K562 (cell line): ENCODE measurements at regions not wholly inside any gene's neighbourhood (a gene's known extent, or its start where the extent isn't known, plus 50 kb on each side); places are given as distances from the start of the nearest gene placed in this dataset.

Source experiments
- ATAC-seq: fragments of 200-7000 bp; cut with Tn5 transposase; 3 replicates; pipeline ENCODE4 v1.9.1; 2020; ENCODE audit warnings: moderate library complexity
- BruUV-seq: library from RNA; stranded (reverse); fragments of 400-500 nt; replicated peaks from 2 replicates; lab custom pipeline; 2021; lab: Mats Ljungman, UMichigan
- CTCF ChIA-PET: fragments of 300-600 bp; formaldehyde crosslinking; extraction: SDS; loops from one replicate; lab custom pipeline; 2021; ENCODE audit warnings: low intra/inter-chr PET ratio; lab: Yijun Ruan, JAX
- POLR2A ChIA-PET: fragments of 300-600, 350-650 bp; sonication (Branson Sonifier 250); formaldehyde crosslinking; extraction: SDS; loops from one replicate; lab custom pipeline; 2021; ENCODE audit warnings: antibody characterized with exemption, inconsistent platforms; lab: Yijun Ruan, JAX
- DNase-seq, 4 experiments: peaks; one replicate each; pipeline versions ENCODE4 v3.0.0 to v3.0.0-alpha.2; 2011 to 2018; ENCODE audit warnings: low spot score in 3 of 4, mixed read lengths in 3 of 4; ENCODE audit errors: extremely low read depth in 1 of 4
- FAIRE-seq: peaks from 2 replicates; lab custom pipeline; 2011; peaks lifted over from hg19 to GRCh38; lab: Jason Lieb, UNC
- H2AFZ ChIP-seq: 2 replicates; pipeline ENCODE4 v1.6.0; 2011; ENCODE audit warnings: low read depth, low read length, control low read depth, inconsistent platforms
- H3K27ac ChIP-seq: fragments of 200-600 bp; 3 replicates; pipeline ENCODE4 v1.8.0; 2011; ENCODE audit warnings: low read depth, mild to moderate bottlenecking, control low read depth, inconsistent platforms, low read length, moderate library complexity, mixed read lengths; ENCODE audit errors: extremely low read depth
- H3K27me3 ChIP-seq, 2 experiments: fragments of 300-600 bp in 1 of 2; 2 replicates in 1 of 2; 3 replicates in 1 of 2; pipeline versions ENCODE4 v1.6.0 to v1.8.0; 2011; ENCODE audit warnings: inconsistent platforms in 2 of 2, low read length in 2 of 2, mild to moderate bottlenecking in 1 of 2, mixed read lengths in 1 of 2, moderate library complexity in 1 of 2; ENCODE audit not compliant: control insufficient read depth in 2 of 2, insufficient read depth in 2 of 2
- H3K36me3 ChIP-seq: fragments of 300-600 bp; 3 replicates; pipeline ENCODE4 v1.8.0; 2011; ENCODE audit warnings: mild to moderate bottlenecking, low read length, inconsistent platforms; ENCODE audit not compliant: control insufficient read depth, insufficient read depth
- H3K4me1 ChIP-seq, 2 experiments: fragments of 200-600 bp in 1 of 2; replicated peaks in 1 of 2; 2 replicates in 1 of 2; 3 replicates in 1 of 2; pipeline versions ENCODE4 v1.5.1 to v1.8.0; 2011; ENCODE audit warnings: inconsistent platforms in 2 of 2, low read length in 2 of 2, mild to moderate bottlenecking in 1 of 2, mixed read lengths in 1 of 2, moderate library complexity in 1 of 2; ENCODE audit not compliant: control insufficient read depth in 2 of 2, insufficient read depth in 2 of 2
- H3K4me2 ChIP-seq: 2 replicates; pipeline ENCODE4 v1.6.1; 2011; ENCODE audit warnings: low read length, control low read depth, inconsistent platforms, mixed read lengths; ENCODE audit not compliant: insufficient read depth
- H3K4me3 ChIP-seq: fragments of 200-600 bp; sonication (generic), shearing (Covaris generic); 2 replicates; pipeline ENCODE4 v1.5.1; 2016; ENCODE audit warnings: control low read depth, inconsistent platforms
- H3K79me2 ChIP-seq: fragments of 200-600 bp; 3 replicates; pipeline ENCODE4 v1.8.0; 2011; ENCODE audit warnings: low read length, inconsistent platforms; ENCODE audit not compliant: control insufficient read depth, insufficient read depth
- H3K9ac ChIP-seq, 2 experiments: 2 replicates each; pipeline versions ENCODE4 v1.6.0 to v1.6.1; 2011; ENCODE audit warnings: low read depth in 2 of 2, low read length in 2 of 2, control low read depth in 1 of 2, inconsistent platforms in 1 of 2, mild to moderate bottlenecking in 1 of 2, mixed read lengths in 1 of 2; ENCODE audit not compliant: insufficient read depth in 1 of 2
- H3K9me1 ChIP-seq: one replicate; pipeline ENCODE4 v1.6.0; 2011; ENCODE audit warnings: inconsistent platforms, mild to moderate bottlenecking, low read length, moderate library complexity; ENCODE audit not compliant: control insufficient read depth, insufficient read depth
- H3K9me3 ChIP-seq: replicated peaks from 2 replicates; pipeline ENCODE4 v1.5.1; 2011; ENCODE audit warnings: low read depth, low read length, inconsistent platforms; ENCODE audit not compliant: control insufficient read depth, insufficient read depth
- H4K20me1 ChIP-seq: replicated peaks from 2 replicates; pipeline ENCODE4 v1.6.1; 2011; ENCODE audit warnings: low read length, inconsistent platforms, mixed read lengths; ENCODE audit not compliant: control insufficient read depth, insufficient read depth
- ZNF184 ChIP-seq: sonication (generic); formaldehyde crosslinking; IDR thresholded peaks from 2 replicates; pipeline ENCODE4 v1.5.0; 2020; ENCODE audit warnings: missing genetic modification reagents
- WGBS: fragments of 100-300 bp; shearing (Covaris generic); methylation state at CpG from one replicate; pipeline ENCODE4 v1.1.6; 2016; ENCODE audit warnings: low coverage, mixed read lengths; ENCODE audit not compliant: insufficient coverage; ENCODE audit errors: missing lambda C conversion rate; 5-methylcytosine and 5-hydroxymethylcytosine counted together
- in situ Hi-C: fragments of 300-500 bp; cut with MboI; formaldehyde crosslinking; loops from 4 replicates; pipeline ENCODE4 v1.15.0; 2018; ENCODE audit warnings: inconsistent platforms, mixed read lengths
- intact Hi-C: fragments of 100-400 bp; cut with micrococcal nuclease; formaldehyde crosslinking; loops from 2 replicates; pipeline ENCODE4 v1.14.2; 2022
- TF ChIP-seq, protein P1 (sequence below): fragments of 250-450 bp; sonication (Bioruptor Pico); IDR thresholded peaks from 2 replicates; pipeline ENCODE4 v1.9.0; 2021; ENCODE audit warnings: mild to moderate bottlenecking
- TF ChIP-seq, protein P2 (sequence below), 2 experiments: fragments of 450-650 bp in 1 of 2; sonication (generic) in 1 of 2; formaldehyde crosslinking in 1 of 2; IDR thresholded peaks; 2 replicates each; pipeline versions ENCODE4 v1.7.1 to v1.9.0; 2016 to 2022; ENCODE audit warnings: inconsistent platforms in 1 of 2, mild to moderate bottlenecking in 1 of 2, missing genetic modification reagents in 1 of 2

DNA sequence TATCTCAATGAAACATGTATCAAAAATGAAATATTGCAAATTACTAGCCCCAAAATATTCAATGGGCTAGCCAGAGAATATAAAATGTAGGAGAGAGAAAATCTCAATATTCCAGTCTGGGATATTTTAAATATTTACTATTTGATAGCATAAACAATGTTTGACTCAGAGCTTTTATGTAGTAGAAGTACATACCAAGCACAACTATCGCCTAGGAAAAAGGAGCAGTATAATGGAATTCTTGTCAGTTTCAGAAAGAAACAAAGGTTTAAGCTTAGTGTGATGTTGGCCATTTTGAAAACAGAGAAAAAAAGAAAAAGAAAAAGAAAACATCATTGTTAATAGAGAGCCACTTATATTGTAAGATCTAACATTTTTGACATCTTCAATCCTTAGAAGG lies 1961.9 kb upstream of the CELF4 start:
- Histone ChIP-seq H3K4me2 (no peak overlapping the region), H3K9me1 (no peaks in the 10 kb centered on the region), H3K4me3 (no peak overlapping the region), H3K79me2 (no peaks in the 10 kb centered on the region), H2AFZ (no peak overlapping the region), H3K9ac (no peak overlapping the region), H4K20me1 (no peaks in the 10 kb centered on the region), H3K27me3 (no peaks in the 10 kb centered on the region), H3K36me3 (no peaks in the 10 kb centered on the region), H3K9me3 (peaks cover under 1% of the 10 kb centered on the region; the same call in 1 of the 2 replicates), H3K4me1 (no peaks in the 10 kb centered on the region), H3K27ac (no peak overlapping the region)
- intact Hi-C loops (no loop called here), in situ Hi-C loops (no loop called here)
- FAIRE-seq, result no peak
- no peak for ATAC-seq
- ChIA-PET POLR2A (interaction anchor here (0.7 kb wide), 1 partner anchor 894 kb away, joined by 3 read pairs; no protein-coding TSS in a partner anchor), CTCF (no interaction called here)
- no peak for TF ChIP-seq ZNF184 (CRISPR knock-in tag)
- TF ChIP-seq, protein P1, sequence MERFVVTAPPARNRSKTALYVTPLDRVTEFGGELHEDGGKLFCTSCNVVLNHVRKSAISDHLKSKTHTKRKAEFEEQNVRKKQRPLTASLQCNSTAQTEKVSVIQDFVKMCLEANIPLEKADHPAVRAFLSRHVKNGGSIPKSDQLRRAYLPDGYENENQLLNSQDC (CRISPR knock-in tag), result no peak
- TF ChIP-seq, protein P2, sequence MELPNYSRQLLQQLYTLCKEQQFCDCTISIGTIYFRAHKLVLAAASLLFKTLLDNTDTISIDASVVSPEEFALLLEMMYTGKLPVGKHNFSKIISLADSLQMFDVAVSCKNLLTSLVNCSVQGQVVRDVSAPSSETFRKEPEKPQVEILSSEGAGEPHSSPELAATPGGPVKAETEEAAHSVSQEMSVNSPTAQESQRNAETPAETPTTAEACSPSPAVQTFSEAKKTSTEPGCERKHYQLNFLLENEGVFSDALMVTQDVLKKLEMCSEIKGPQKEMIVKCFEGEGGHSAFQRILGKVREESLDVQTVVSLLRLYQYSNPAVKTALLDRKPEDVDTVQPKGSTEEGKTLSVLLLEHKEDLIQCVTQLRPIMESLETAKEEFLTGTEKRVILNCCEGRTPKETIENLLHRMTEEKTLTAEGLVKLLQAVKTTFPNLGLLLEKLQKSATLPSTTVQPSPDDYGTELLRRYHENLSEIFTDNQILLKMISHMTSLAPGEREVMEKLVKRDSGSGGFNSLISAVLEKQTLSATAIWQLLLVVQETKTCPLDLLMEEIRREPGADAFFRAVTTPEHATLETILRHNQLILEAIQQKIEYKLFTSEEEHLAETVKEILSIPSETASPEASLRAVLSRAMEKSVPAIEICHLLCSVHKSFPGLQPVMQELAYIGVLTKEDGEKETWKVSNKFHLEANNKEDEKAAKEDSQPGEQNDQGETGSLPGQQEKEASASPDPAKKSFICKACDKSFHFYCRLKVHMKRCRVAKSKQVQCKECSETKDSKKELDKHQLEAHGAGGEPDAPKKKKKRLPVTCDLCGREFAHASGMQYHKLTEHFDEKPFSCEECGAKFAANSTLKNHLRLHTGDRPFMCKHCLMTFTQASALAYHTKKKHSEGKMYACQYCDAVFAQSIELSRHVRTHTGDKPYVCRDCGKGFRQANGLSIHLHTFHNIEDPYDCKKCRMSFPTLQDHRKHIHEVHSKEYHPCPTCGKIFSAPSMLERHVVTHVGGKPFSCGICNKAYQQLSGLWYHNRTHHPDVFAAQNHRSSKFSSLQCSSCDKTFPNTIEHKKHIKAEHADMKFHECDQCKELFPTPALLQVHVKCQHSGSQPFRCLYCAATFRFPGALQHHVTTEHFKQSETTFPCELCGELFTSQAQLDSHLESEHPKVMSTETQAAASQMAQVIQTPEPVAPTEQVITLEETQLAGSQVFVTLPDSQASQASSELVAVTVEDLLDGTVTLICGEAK (IDR thresholded peaks at IDR 0.05), result no peak
- TF ChIP-seq, protein P2 (CRISPR knock-in tag; IDR thresholded peaks at IDR 0.05), result no peak
- no peak for DNase-seq
- no TSS peak for BruUV-seq
- WGBS, result 0% methylated on average over 1 of the region's 1 CpG
